C4-2B (cell line): ENCODE measurements at regions not wholly inside any gene's neighbourhood (a gene's known extent, or its start where the extent isn't known, plus 50 kb on each side); places are given as distances from the start of the nearest gene placed in this dataset.

Source experiments
- CTCF ChIP-seq: fragments of 450-650 bp; conservative IDR thresholded peaks from 2 replicates; pipeline ENCODE4 v1.5.1; 2017; ENCODE audit warnings: mild to moderate bottlenecking
- ZFX ChIP-seq: fragments of 450-650 bp; IDR thresholded peaks from 2 replicates; pipeline ENCODE4 v1.6.1; 2017

- TF ChIP-seq CTCF (no peak), ZFX (no peak)
Measured at GRCh38 chr5:165892383-165892782, 2387.0 kb downstream of the MAT2B start.
